ENCODE measurements at regions not wholly inside any gene's neighbourhood (a gene's known extent, or its start where the extent isn't known, plus 50 kb on each side); places are given as distances from the start of the nearest gene placed in this dataset.

- Mint-ChIP-seq H3K4me3 (ENCODE audit: unreplicated experiment) (no peak overlapping the region), H3K27ac (ENCODE audit: unreplicated experiment) (peak overlapping the region; percentile 83), H3K27me3 (ENCODE audit: low read depth) (no peaks in the 10 kb centered on the region)
These were observed 132.0 kb upstream of the RAP1B start for GRCh38 chr12:68478516-68479260.

GRCh38 chr12:68479261-68479895, 131.3 kb upstream of the RAP1B start:
- no peak for DNase-seq (ENCODE audit: low spot score)
- H3K27ac Mint-ChIP-seq (ENCODE audit: unreplicated experiment): peak overlapping the region; percentile 83

More at GRCh38 chr12:68478516-68479260, 132.0 kb upstream of the RAP1B start:
- Mint-ChIP-seq H3K9me3 (ENCODE audit: low read depth) (peaks cover 5% of the 10 kb centered on the region), H3K4me1 (ENCODE audit: low read depth) (peaks cover 47% of the 10 kb centered on the region), H3K36me3 (ENCODE audit: low read depth) (no peaks in the 10 kb centered on the region)
- DNase-seq (ENCODE audit: low spot score): no peak
- TF ChIP-seq CTCF (IDR thresholded peaks at IDR 0.05): no peak

GRCh38 chr12:68479896-68480291, 130.8 kb upstream of the RAP1B start:
- no peak for DNase-seq (ENCODE audit: low spot score)
- Mint-ChIP-seq H3K27ac (ENCODE audit: unreplicated experiment) (peak overlapping the region; percentile 83), H3K27me3 (ENCODE audit: low read depth) (no peaks in the 10 kb centered on the region), H3K36me3 (ENCODE audit: low read depth) (no peaks in the 10 kb centered on the region), H3K4me1 (ENCODE audit: low read depth) (peaks cover 50% of the 10 kb centered on the region), H3K4me3 (ENCODE audit: unreplicated experiment) (no peak overlapping the region), H3K9me3 (ENCODE audit: low read depth) (peaks cover 5% of the 10 kb centered on the region)
- TF ChIP-seq CTCF (IDR thresholded peaks at IDR 0.05): no peak

More at GRCh38 chr12:68479261-68479895, 131.3 kb upstream of the RAP1B start:
- H3K9me3 Mint-ChIP-seq (ENCODE audit: low read depth): peaks cover 5% of the 10 kb centered on the region
- peaks cover 50% of the 10 kb centered on the region for H3K4me1 Mint-ChIP-seq (ENCODE audit: low read depth)
- no peaks in the 10 kb centered on the region for H3K27me3 Mint-ChIP-seq (ENCODE audit: low read depth)
- no peak overlapping the region for H3K4me3 Mint-ChIP-seq (ENCODE audit: unreplicated experiment)
- TF ChIP-seq CTCF (IDR thresholded peaks at IDR 0.05): no peak
- no peaks in the 10 kb centered on the region for H3K36me3 Mint-ChIP-seq (ENCODE audit: low read depth)

GRCh38 chr12:68480526-68480925, 130.2 kb upstream of the RAP1B start:
- Mint-ChIP-seq H3K27me3 (ENCODE audit: low read depth) (no peaks in the 10 kb centered on the region), H3K4me1 (ENCODE audit: low read depth) (peaks cover 50% of the 10 kb centered on the region), H3K9me3 (ENCODE audit: low read depth) (peaks cover 5% of the 10 kb centered on the region), H3K36me3 (ENCODE audit: low read depth) (no peaks in the 10 kb centered on the region), H3K4me3 (ENCODE audit: unreplicated experiment) (no peak overlapping the region), H3K27ac (ENCODE audit: unreplicated experiment) (no peak overlapping the region)
- no peak for DNase-seq (ENCODE audit: low spot score)
- TF ChIP-seq CTCF (IDR thresholded peaks at IDR 0.05): no peak

GRCh38 chr12:68481181-68481941, 129.3 kb upstream of the RAP1B start:
- DNase-seq (ENCODE audit: low spot score): no peak
- Mint-ChIP-seq H3K4me1 (ENCODE audit: low read depth) (peaks cover 50% of the 10 kb centered on the region), H3K27ac (ENCODE audit: unreplicated experiment) (no peak overlapping the region), H3K36me3 (ENCODE audit: low read depth) (no peaks in the 10 kb centered on the region), H3K27me3 (ENCODE audit: low read depth) (no peaks in the 10 kb centered on the region), H3K4me3 (ENCODE audit: unreplicated experiment) (no peak overlapping the region), H3K9me3 (ENCODE audit: low read depth) (peaks cover 5% of the 10 kb centered on the region)
- TF ChIP-seq CTCF (IDR thresholded peaks at IDR 0.05): no peak

Measured in chondrocyte (in vitro differentiated cells).